ENCODE measurements at regions not wholly inside any gene's neighbourhood (a gene's known extent, or its start where the extent isn't known, plus 50 kb on each side); places are given as distances from the start of the nearest gene placed in this dataset.
"Not testable (repeated sequence)": the region's sequence is repeated elsewhere in the genome, so short reads cannot be mapped to it uniquely, and the experiment has no call there.

GRCh38 chr7:65683362-65683761 is 189.5 kb upstream of the VKORC1L1 start:
- H3K9me3 ChIP-seq (ENCODE audit: control insufficient read depth in 2 of 2, low read length in 2 of 2); H3K27ac ChIP-seq (ENCODE audit: low read length); H3K36me3 ChIP-seq (ENCODE audit: control insufficient read depth in 2 of 2, insufficient read depth in 2 of 2, low read length in 2 of 2); H3K9ac ChIP-seq (ENCODE audit: low read length in 2 of 2); H3K4me3 ChIP-seq (ENCODE audit: low read length in 2 of 2); H3K4me1 ChIP-seq (ENCODE audit: control insufficient read depth, insufficient read depth, low read length); H3K27me3 ChIP-seq (ENCODE audit: control insufficient read depth in 1 of 2, insufficient read depth in 2 of 2, low read length in 2 of 2): not testable (repeated sequence)

GRCh38 chr7:65699026-65699714 is 173.7 kb upstream of the VKORC1L1 start:
- H3K36me3 ChIP-seq (ENCODE audit: control insufficient read depth in 2 of 2, insufficient read depth in 2 of 2, low read length in 2 of 2); H3K4me3 ChIP-seq (ENCODE audit: low read length in 2 of 2); H3K4me1 ChIP-seq (ENCODE audit: control insufficient read depth, insufficient read depth, low read length); H3K27me3 ChIP-seq (ENCODE audit: control insufficient read depth in 1 of 2, insufficient read depth in 2 of 2, low read length in 2 of 2); H3K27ac ChIP-seq (ENCODE audit: low read length); H3K9ac ChIP-seq (ENCODE audit: low read length in 2 of 2); H3K9me3 ChIP-seq (ENCODE audit: control insufficient read depth in 2 of 2, low read length in 2 of 2): not testable (repeated sequence)

GRCh38 chr7:65699715-65700356 is 173.0 kb upstream of the VKORC1L1 start:
- H3K4me1 ChIP-seq (ENCODE audit: control insufficient read depth, insufficient read depth, low read length); H3K4me3 ChIP-seq (ENCODE audit: low read length in 2 of 2); H3K9ac ChIP-seq (ENCODE audit: low read length in 2 of 2); H3K36me3 ChIP-seq (ENCODE audit: control insufficient read depth in 2 of 2, insufficient read depth in 2 of 2, low read length in 2 of 2); H3K9me3 ChIP-seq (ENCODE audit: control insufficient read depth in 2 of 2, low read length in 2 of 2); H3K27me3 ChIP-seq (ENCODE audit: control insufficient read depth in 1 of 2, insufficient read depth in 2 of 2, low read length in 2 of 2); H3K27ac ChIP-seq (ENCODE audit: low read length): not testable (repeated sequence)

- not testable (repeated sequence) for H3K36me3 ChIP-seq (ENCODE audit: control insufficient read depth in 2 of 2, insufficient read depth in 2 of 2, low read length in 2 of 2); H3K27me3 ChIP-seq (ENCODE audit: control insufficient read depth in 1 of 2, insufficient read depth in 2 of 2, low read length in 2 of 2); H3K9ac ChIP-seq (ENCODE audit: low read length in 2 of 2)
Observed at GRCh38 chr7:65719123-65719798, 153.6 kb upstream of the VKORC1L1 start.

GRCh38 chr7:65722361-65722792 is 150.5 kb upstream of the VKORC1L1 start:
- H3K9ac ChIP-seq (ENCODE audit: low read length in 2 of 2): no peak overlapping the region
- no peak overlapping the region for H3K4me3 ChIP-seq (ENCODE audit: low read length in 2 of 2)
- H3K4me1 ChIP-seq (ENCODE audit: control insufficient read depth, insufficient read depth, low read length): no peaks in the 10 kb centered on the region
- H3K9me3 ChIP-seq (ENCODE audit: control insufficient read depth in 2 of 2, low read length in 2 of 2): no peaks in the 10 kb centered on the region
- H3K27ac ChIP-seq (ENCODE audit: low read length): no peak overlapping the region
- no peaks in the 10 kb centered on the region for H3K27me3 ChIP-seq (ENCODE audit: control insufficient read depth in 1 of 2, insufficient read depth in 2 of 2, low read length in 2 of 2)
- H3K36me3 ChIP-seq (ENCODE audit: control insufficient read depth in 2 of 2, insufficient read depth in 2 of 2, low read length in 2 of 2): peaks cover 3 to 5% of the 10 kb centered on the region in 2 donors

More at GRCh38 chr7:65719123-65719798, 153.6 kb upstream of the VKORC1L1 start:
- not testable (repeated sequence) for H3K27ac ChIP-seq (ENCODE audit: low read length); H3K4me3 ChIP-seq (ENCODE audit: low read length in 2 of 2); H3K9me3 ChIP-seq (ENCODE audit: control insufficient read depth in 2 of 2, low read length in 2 of 2); H3K4me1 ChIP-seq (ENCODE audit: control insufficient read depth, insufficient read depth, low read length)

- not testable (repeated sequence) for H3K4me1 ChIP-seq (ENCODE audit: control insufficient read depth, insufficient read depth, low read length); H3K27ac ChIP-seq (ENCODE audit: low read length); H3K9ac ChIP-seq (ENCODE audit: low read length in 2 of 2); H3K27me3 ChIP-seq (ENCODE audit: control insufficient read depth in 1 of 2, insufficient read depth in 2 of 2, low read length in 2 of 2); H3K4me3 ChIP-seq (ENCODE audit: low read length in 2 of 2); H3K9me3 ChIP-seq (ENCODE audit: control insufficient read depth in 2 of 2, low read length in 2 of 2); H3K36me3 ChIP-seq (ENCODE audit: control insufficient read depth in 2 of 2, insufficient read depth in 2 of 2, low read length in 2 of 2)
Observed at GRCh38 chr7:65727182-65727581, 145.7 kb upstream of the VKORC1L1 start.

- Histone ChIP-seq H3K27ac (ENCODE audit: low read length) (no peak overlapping the region), H3K9ac (ENCODE audit: low read length in 2 of 2) (peak overlapping the region; percentile 35 to 51), H3K4me3 (ENCODE audit: low read length in 2 of 2) (peak overlapping the region; percentile 71 to 75), H3K27me3 (ENCODE audit: control insufficient read depth in 1 of 2, insufficient read depth in 2 of 2, low read length in 2 of 2) (no peaks in the 10 kb centered on the region), H3K36me3 (ENCODE audit: control insufficient read depth in 2 of 2, insufficient read depth in 2 of 2, low read length in 2 of 2) (peaks cover under 1 to 3% of the 10 kb centered on the region in 2 donors), H3K4me1 (ENCODE audit: control insufficient read depth, insufficient read depth, low read length) (peaks cover 4% of the 10 kb centered on the region), H3K9me3 (ENCODE audit: control insufficient read depth in 2 of 2, low read length in 2 of 2) (no peaks in the 10 kb centered on the region)
Observed at GRCh38 chr7:65731129-65731528, 141.7 kb upstream of the VKORC1L1 start.

- Histone ChIP-seq H3K36me3 (ENCODE audit: control insufficient read depth in 2 of 2, insufficient read depth in 2 of 2, low read length in 2 of 2) (no peaks in the 10 kb centered on the region), H3K9ac (ENCODE audit: low read length in 2 of 2) (peak overlapping the region; percentile 35 to 51), H3K4me3 (ENCODE audit: low read length in 2 of 2) (peak overlapping the region; percentile 71 to 75)
Observed at GRCh38 chr7:65731562-65732035, 141.3 kb upstream of the VKORC1L1 start.

GRCh38 chr7:65744406-65744805 is 128.5 kb upstream of the VKORC1L1 start:
- Histone ChIP-seq H3K4me1 (ENCODE audit: control insufficient read depth, insufficient read depth, low read length) (peaks cover 19% of the 10 kb centered on the region), H3K9me3 (ENCODE audit: control insufficient read depth in 2 of 2, low read length in 2 of 2) (no peaks in the 10 kb centered on the region), H3K27ac (ENCODE audit: low read length) (no peak overlapping the region), H3K27me3 (ENCODE audit: control insufficient read depth in 1 of 2, insufficient read depth in 2 of 2, low read length in 2 of 2) (no peaks in the 10 kb centered on the region), H3K4me3 (ENCODE audit: low read length in 2 of 2) (no peak overlapping the region), H3K36me3 (ENCODE audit: control insufficient read depth in 2 of 2, insufficient read depth in 2 of 2, low read length in 2 of 2) (peaks cover 0 to 8% of the 10 kb centered on the region in 2 donors), H3K9ac (ENCODE audit: low read length in 2 of 2) (no peak overlapping the region)

More at GRCh38 chr7:65731562-65732035, 141.3 kb upstream of the VKORC1L1 start:
- Histone ChIP-seq H3K9me3 (ENCODE audit: control insufficient read depth in 2 of 2, low read length in 2 of 2) (no peaks in the 10 kb centered on the region), H3K27ac (ENCODE audit: low read length) (no peak overlapping the region), H3K4me1 (ENCODE audit: control insufficient read depth, insufficient read depth, low read length) (peaks cover 4% of the 10 kb centered on the region), H3K27me3 (ENCODE audit: control insufficient read depth in 1 of 2, insufficient read depth in 2 of 2, low read length in 2 of 2) (no peaks in the 10 kb centered on the region)

- Histone ChIP-seq H3K27ac (ENCODE audit: low read length) (peak overlapping the region; percentile 82), H3K9ac (ENCODE audit: low read length in 2 of 2) (peak overlapping the region in 1 of 2 donors; percentile 20), H3K36me3 (ENCODE audit: control insufficient read depth in 2 of 2, insufficient read depth in 2 of 2, low read length in 2 of 2) (no peaks in the 10 kb centered on the region), H3K27me3 (ENCODE audit: control insufficient read depth in 1 of 2, insufficient read depth in 2 of 2, low read length in 2 of 2) (no peaks in the 10 kb centered on the region), H3K4me1 (ENCODE audit: control insufficient read depth, insufficient read depth, low read length) (peaks cover 26% of the 10 kb centered on the region), H3K4me3 (ENCODE audit: low read length in 2 of 2) (no peak overlapping the region), H3K9me3 (ENCODE audit: control insufficient read depth in 2 of 2, low read length in 2 of 2) (no peaks in the 10 kb centered on the region)
Observed at GRCh38 chr7:65746398-65746669, 126.5 kb upstream of the VKORC1L1 start.

- peaks cover 26% of the 10 kb centered on the region for H3K4me1 ChIP-seq (ENCODE audit: control insufficient read depth, insufficient read depth, low read length)
- no peak overlapping the region for H3K4me3 ChIP-seq (ENCODE audit: low read length in 2 of 2)
- peak overlapping the region; percentile 97 for H3K27ac ChIP-seq (ENCODE audit: low read length)
Observed at GRCh38 chr7:65749039-65749438, 123.8 kb upstream of the VKORC1L1 start.

More at GRCh38 chr7:65749039-65749438, 123.8 kb upstream of the VKORC1L1 start:
- H3K9me3 ChIP-seq (ENCODE audit: control insufficient read depth in 2 of 2, low read length in 2 of 2): no peaks in the 10 kb centered on the region
- H3K9ac ChIP-seq (ENCODE audit: low read length in 2 of 2): no peak overlapping the region
- no peaks in the 10 kb centered on the region for H3K27me3 ChIP-seq (ENCODE audit: control insufficient read depth in 1 of 2, insufficient read depth in 2 of 2, low read length in 2 of 2)
- H3K36me3 ChIP-seq (ENCODE audit: control insufficient read depth in 2 of 2, insufficient read depth in 2 of 2, low read length in 2 of 2): no peaks in the 10 kb centered on the region
